NCI-H69 (cell line): ENCODE measurements at regions not wholly inside any gene's neighbourhood (a gene's known extent, or its start where the extent isn't known, plus 50 kb on each side); places are given as distances from the start of the nearest gene placed in this dataset.

ENCODE experiments used
- DNase-seq: peaks from one replicate; lab custom pipeline; 2025; lab: John Stamatoyannopoulos, UW

GRCh38 chr14:31943861-31944255 lies 133.2 kb upstream of the ARHGAP5 start:
- no peak for DNase-seq

GRCh38 chr14:31944256-31945073 lies 132.6 kb upstream of the ARHGAP5 start:
- peak; percentile 93 for DNase-seq

- DNase-seq = peak; percentile 97
Measured at GRCh38 chr14:31945074-31945613, 132.0 kb upstream of the ARHGAP5 start.

GRCh38 chr14:31945701-31946100 lies 131.4 kb upstream of the ARHGAP5 start:
- peak; percentile 53 for DNase-seq

- no peak for DNase-seq
Measured at GRCh38 chr14:31947076-31947475, 130.0 kb upstream of the ARHGAP5 start.

DNA sequence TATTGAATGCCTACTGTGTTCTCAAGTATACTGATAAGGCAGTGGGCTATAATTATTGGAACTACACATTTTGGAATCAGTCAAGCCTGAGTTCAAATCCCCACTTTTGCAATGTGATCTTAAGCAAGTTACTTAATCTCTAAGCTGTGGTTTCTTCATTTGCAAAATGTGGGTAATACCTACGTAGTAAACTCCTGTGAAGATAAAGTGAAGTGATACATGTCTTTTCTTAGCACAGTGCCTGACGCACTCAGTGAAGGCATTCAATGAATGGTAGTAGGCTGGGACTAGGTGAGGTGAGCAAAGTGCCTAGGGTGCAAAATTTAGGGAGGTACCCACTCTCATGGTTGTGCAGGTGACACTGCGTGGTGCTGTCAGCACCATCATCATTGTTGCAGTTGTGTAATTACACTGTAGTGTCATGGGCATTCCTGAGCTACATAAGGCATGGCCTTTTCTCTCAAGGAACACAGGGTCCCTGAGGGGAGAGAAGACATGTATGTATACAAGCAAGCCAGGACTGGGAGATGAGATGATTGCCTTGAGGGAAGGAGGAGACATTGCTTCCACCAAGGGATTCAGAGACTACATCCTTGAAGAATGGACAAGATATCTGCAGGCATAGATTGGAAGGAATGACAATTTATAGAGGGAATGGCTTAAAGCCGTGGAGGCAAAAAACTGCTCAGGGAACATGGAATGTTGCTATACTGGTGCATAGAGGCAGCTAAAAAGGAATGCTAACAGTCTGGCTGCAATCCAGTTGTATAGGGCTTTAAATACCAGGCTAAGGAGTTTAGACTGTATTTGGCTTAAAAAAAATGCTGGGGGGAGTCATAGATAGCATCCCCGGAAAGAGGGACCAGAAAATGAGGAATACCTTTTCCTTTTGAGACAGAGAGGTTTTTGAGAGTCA lies 129.2 kb upstream of the ARHGAP5 start:
- DNase-seq = no peak

- peak; percentile 26 for DNase-seq
Measured at GRCh38 chr14:31949709-31950108, 127.4 kb upstream of the ARHGAP5 start.

DNA sequence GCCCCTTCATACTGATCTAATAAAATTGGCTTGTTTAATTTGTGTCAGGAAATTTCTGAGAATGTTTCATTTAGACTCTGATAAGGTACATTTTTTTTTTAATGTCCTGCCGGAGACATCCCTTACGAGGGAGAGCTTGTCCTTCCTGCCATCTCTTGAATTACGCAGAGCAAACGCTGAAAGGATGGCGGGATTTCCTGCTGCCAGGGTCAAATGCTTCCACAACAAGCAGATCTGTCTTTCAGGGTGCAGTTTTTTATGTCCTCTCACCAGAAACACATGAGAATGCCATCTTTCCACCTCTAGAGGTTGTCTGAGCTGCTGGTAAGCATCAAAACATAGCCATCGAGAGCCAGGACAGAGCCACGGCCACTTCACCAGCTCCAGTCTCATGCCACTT lies 126.8 kb upstream of the ARHGAP5 start:
- DNase-seq = no peak

- DNase-seq = peak; percentile 94
Measured at GRCh38 chr14:31950764-31951637, 126.1 kb upstream of the ARHGAP5 start.

GRCh38 chr14:31951638-31951964 lies 125.5 kb upstream of the ARHGAP5 start:
- DNase-seq = no peak

- no peak for DNase-seq
Measured at GRCh38 chr14:31952573-31952972, 124.5 kb upstream of the ARHGAP5 start.

GRCh38 chr14:31953210-31953609 lies 123.9 kb upstream of the ARHGAP5 start:
- no peak for DNase-seq

DNA sequence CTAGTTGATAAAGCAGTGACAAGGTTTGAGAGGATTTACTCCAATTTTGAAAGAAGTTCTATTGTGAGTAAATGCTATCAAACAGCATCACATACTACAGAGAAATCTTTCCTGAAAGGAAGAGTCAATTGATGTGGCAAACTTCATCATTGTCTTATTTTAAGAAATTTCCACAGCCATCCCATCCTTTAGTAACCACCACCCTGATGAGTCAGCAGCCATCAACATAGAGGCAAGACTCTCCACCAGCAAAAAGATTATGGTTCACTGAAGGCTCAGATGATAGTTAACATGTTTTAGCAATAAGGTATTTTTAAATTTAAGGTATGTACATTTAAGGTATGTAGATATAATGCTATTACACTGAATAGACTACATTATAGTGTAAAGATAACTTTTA lies 122.1 kb upstream of the ARHGAP5 start:
- no peak for DNase-seq

DNA sequence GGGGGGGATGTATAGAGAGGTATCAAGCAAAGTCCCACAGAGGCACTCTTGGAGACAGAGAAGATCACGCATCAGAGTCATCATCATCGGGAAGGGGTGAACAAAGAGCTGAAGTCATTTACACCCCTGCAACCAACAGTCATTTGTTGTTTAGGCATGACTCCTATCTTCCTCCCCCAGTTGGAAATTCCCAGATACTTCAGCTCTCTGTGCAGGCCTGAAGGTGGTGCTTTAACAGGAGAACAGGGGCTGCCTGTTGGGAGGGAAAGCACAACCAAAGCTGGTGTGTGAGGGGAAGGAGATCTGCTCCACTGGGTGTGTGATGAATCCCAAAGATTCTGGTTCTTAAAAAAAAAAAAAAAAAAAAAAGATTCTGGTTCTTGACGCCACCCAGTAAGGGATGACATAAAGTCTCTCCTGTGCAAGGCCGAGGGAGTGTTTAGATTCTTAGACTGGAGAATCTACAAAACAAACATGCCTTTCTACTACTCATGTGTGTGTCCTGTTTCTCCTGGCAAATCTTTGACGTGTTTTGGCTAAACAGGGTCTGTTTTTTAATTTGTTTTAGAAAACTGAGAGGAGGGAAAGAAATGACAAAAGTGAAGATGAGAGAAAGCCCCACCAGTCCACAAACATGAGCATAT lies 121.0 kb upstream of the ARHGAP5 start:
- no peak for DNase-seq

GRCh38 chr14:31957565-31957964 lies 119.5 kb upstream of the ARHGAP5 start:
- DNase-seq = no peak

DNA sequence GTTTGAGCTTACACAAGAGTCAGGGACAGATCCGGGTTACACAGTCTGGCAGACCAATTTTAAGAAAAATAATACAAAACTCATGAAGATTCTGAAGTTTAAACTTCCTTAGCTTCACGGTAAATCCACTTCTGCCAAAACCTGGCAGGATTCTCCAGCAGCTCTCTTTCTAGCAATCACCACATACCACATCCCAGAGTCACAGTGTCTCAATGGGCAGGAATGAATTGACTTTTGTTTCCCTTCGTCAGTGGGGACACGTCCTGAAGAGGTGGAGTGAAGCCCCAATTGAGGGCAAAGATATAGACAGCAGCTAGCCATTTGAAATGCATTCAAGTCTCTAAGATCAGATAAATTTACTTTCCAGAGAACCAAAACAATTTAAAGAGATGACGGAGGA lies 117.1 kb upstream of the ARHGAP5 start:
- no peak for DNase-seq

DNA sequence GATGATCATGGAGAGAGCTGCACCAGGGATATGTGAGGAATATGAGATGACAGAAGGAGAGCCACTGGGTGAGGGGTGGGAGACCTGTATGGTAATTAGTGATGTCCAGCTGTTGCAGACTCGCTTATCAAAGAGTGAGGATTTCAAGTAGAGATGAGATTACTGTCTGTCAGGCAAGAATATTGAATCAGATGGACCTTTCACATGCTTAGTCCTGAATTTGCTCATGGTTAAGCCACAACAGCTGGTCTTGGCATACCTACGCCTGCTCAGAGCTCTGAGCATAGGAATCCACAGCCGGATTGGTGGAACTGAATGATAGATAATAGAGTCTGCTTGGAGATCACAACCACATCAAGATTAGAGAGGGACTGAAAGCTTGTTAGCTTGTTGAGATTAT lies 115.2 kb upstream of the ARHGAP5 start:
- no peak for DNase-seq

DNA sequence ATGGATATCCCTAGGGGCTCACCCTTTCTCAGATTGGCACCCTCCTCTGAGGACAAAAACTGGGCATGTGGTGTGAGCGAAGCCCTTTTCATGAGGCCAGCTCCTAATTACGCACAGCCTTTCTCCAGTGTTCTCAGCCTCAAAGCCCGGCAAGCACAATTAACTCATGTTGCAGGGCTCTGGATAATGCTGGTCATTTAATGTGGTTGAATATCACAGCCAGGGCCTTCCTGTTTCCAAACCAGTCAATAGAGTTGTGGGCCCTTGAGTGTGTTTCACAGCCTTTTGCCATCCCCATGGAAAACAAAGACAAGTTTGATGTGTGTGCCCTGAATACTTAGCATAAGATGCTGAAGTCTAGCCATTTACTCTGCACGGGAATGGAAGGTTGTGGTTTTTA lies 114.2 kb upstream of the ARHGAP5 start:
- DNase-seq = peak; percentile 22

DNA sequence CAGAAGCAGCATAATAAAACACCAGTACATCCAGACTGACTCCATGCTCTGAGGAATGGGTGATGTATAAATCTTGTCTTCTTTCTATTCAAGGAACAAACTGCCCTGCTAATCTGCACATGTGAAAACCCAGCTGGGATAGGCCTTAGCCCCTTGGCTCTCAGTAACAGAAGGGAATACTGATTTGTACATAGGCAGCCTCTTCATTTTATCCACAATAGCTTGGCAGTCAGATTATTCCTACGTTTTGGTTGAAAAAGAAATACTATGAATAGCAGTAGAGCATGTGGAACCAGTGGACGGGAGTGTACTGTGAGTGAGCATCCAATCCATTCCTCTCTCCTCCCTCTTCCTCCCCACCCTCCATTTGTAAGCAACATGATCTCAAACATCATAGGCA lies 113.5 kb upstream of the ARHGAP5 start:
- DNase-seq = no peak

- DNase-seq = no peak
Measured at GRCh38 chr14:31964490-31964889, 112.6 kb upstream of the ARHGAP5 start.

DNA sequence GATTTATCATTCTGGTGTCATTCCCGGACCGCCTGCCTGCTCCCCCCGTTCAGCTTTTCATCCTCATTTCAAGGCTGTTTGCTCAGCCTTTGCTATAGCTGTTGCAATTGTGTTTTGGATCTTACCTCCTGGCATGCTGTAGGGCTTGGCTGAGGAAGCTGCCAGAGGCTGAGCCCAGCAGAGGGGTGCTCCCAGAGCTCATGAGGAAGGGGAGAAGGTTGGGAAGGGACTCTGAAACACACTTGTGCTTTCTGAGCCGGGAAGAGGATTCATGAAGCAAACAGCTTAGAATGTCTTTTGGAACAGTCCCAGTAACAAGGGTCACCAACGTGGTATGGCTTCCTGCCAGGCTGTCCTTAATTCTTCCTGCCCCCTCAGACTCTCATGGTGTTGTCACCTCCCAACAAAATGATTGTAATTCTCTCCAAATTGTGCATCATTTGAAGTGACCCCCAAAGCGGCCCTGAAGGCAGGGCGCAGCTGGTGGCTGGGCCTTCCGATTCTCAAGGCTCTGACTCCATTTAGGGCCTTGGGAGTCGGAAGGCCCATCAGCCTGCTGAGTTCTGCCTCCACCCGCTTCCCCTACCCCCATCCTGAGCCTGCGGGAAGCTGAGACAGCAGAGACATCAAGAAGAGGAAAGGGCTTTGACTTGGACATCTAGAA lies 111.9 kb upstream of the ARHGAP5 start:
- no peak for DNase-seq
